Body of pancreas (tissue), 4 donors: ENCODE measurements at regions not wholly inside any gene's neighbourhood (a gene's known extent, or its start where the extent isn't known, plus 50 kb on each side); places are given as distances from the start of the nearest gene placed in this dataset.

Source experiments
- CTCF ChIP-seq, 7 experiments: fragments of 450-650 bp in 4 of 7; fragments of 200-600 bp in 3 of 7; sonication (generic) in 3 of 7; IDR thresholded peaks; one replicate each; pipeline ENCODE4 v1.5.1; 2016 to 2019; ENCODE audit warnings: antibody characterized with exemption in 7 of 7
- POLR2A ChIP-seq, 3 donors: fragments of 450-650 bp; IDR thresholded peaks; one replicate each; pipeline ENCODE4 v1.6.1; 2016; ENCODE audit warnings: antibody characterized with exemption in 3 of 3, mild to moderate bottlenecking in 2 of 3

GRCh38 chr1:36605942-36606640, 123.4 kb upstream of the CSF3R start:
- TF ChIP-seq CTCF (IDR thresholded peaks at IDR 0.05) = no peak
- TF ChIP-seq POLR2A (IDR thresholded peaks at IDR 0.05) = no peak
